KOPT-K1 (cell line): ENCODE measurements at regions not wholly inside any gene's neighbourhood (a gene's known extent, or its start where the extent isn't known, plus 50 kb on each side); places are given as distances from the start of the nearest gene placed in this dataset.

Experiments
- H3K27ac ChIP-seq: fragments of 200-600 bp; sonication (generic); 2 replicates; pipeline ENCODE4 v1.5.1; 2016; ENCODE audit warnings: antibody characterized with exemption, mild to moderate bottlenecking, low read depth, low read length; ENCODE audit not compliant: poor library complexity, severe bottlenecking
- H3K36me3 ChIP-seq: fragments of 200-600 bp; sonication (generic); 2 replicates; pipeline ENCODE4 v1.5.1; 2017; ENCODE audit warnings: antibody characterized with exemption, mild to moderate bottlenecking, low read length, moderate library complexity; ENCODE audit not compliant: insufficient read depth
- H3K9me3 ChIP-seq: fragments of 200-600 bp; sonication (generic); 2 replicates; pipeline ENCODE4 v1.5.1; 2017; ENCODE audit warnings: antibody characterized with exemption, low read length, mild to moderate bottlenecking; ENCODE audit not compliant: insufficient read depth, poor library complexity, severe bottlenecking

- H3K36me3 ChIP-seq: no peaks in the 10 kb centered on the region
- no peaks in the 10 kb centered on the region for H3K9me3 ChIP-seq
- H3K27ac ChIP-seq: no peak overlapping the region
Observed at GRCh38 chr18:56035546-56035945, 447.6 kb upstream of the TCF4 start.

- Histone ChIP-seq H3K36me3 (no peaks in the 10 kb centered on the region), H3K9me3 (no peaks in the 10 kb centered on the region), H3K27ac (no peak overlapping the region)
Observed at GRCh38 chr18:56034949-56035348, 447.0 kb upstream of the TCF4 start.

- H3K27ac ChIP-seq: no peak overlapping the region
- H3K9me3 ChIP-seq: no peaks in the 10 kb centered on the region
- no peaks in the 10 kb centered on the region for H3K36me3 ChIP-seq
Observed at GRCh38 chr18:56030060-56030459, 442.1 kb upstream of the TCF4 start.

GRCh38 chr18:56028514-56028913, 440.5 kb upstream of the TCF4 start:
- no peak overlapping the region for H3K27ac ChIP-seq
- H3K9me3 ChIP-seq: no peaks in the 10 kb centered on the region
- H3K36me3 ChIP-seq: no peaks in the 10 kb centered on the region

- no peak overlapping the region for H3K27ac ChIP-seq
Observed at GRCh38 chr18:56026509-56026908, 438.5 kb upstream of the TCF4 start.

GRCh38 chr18:56021809-56022195, 433.8 kb upstream of the TCF4 start:
- Histone ChIP-seq H3K9me3 (no peaks in the 10 kb centered on the region), H3K27ac (no peak overlapping the region), H3K36me3 (no peaks in the 10 kb centered on the region)

More at GRCh38 chr18:56026509-56026908, 438.5 kb upstream of the TCF4 start:
- Histone ChIP-seq H3K36me3 (no peaks in the 10 kb centered on the region), H3K9me3 (no peaks in the 10 kb centered on the region)

- no peak overlapping the region for H3K27ac ChIP-seq
- H3K9me3 ChIP-seq: no peaks in the 10 kb centered on the region
- no peaks in the 10 kb centered on the region for H3K36me3 ChIP-seq
Observed at GRCh38 chr18:56021136-56021808, 433.3 kb upstream of the TCF4 start.

GRCh38 chr18:56019908-56020307, 431.9 kb upstream of the TCF4 start:
- no peaks in the 10 kb centered on the region for H3K9me3 ChIP-seq
- no peaks in the 10 kb centered on the region for H3K36me3 ChIP-seq
- no peak overlapping the region for H3K27ac ChIP-seq

GRCh38 chr18:56019156-56019555, 431.2 kb upstream of the TCF4 start:
- Histone ChIP-seq H3K9me3 (no peaks in the 10 kb centered on the region), H3K27ac (no peak overlapping the region), H3K36me3 (no peaks in the 10 kb centered on the region)

GRCh38 chr18:56009411-56009810, 421.4 kb upstream of the TCF4 start:
- Histone ChIP-seq H3K9me3 (no peaks in the 10 kb centered on the region), H3K36me3 (no peaks in the 10 kb centered on the region), H3K27ac (no peak overlapping the region)

- Histone ChIP-seq H3K27ac (no peak overlapping the region), H3K9me3 (no peaks in the 10 kb centered on the region), H3K36me3 (no peaks in the 10 kb centered on the region)
Observed at GRCh38 chr18:56003720-56004088, 415.7 kb upstream of the TCF4 start.

GRCh38 chr18:56003009-56003719, 415.2 kb upstream of the TCF4 start:
- H3K36me3 ChIP-seq: no peaks in the 10 kb centered on the region
- no peak overlapping the region for H3K27ac ChIP-seq
- no peaks in the 10 kb centered on the region for H3K9me3 ChIP-seq

- Histone ChIP-seq H3K9me3 (no peaks in the 10 kb centered on the region), H3K36me3 (no peaks in the 10 kb centered on the region)
Observed at GRCh38 chr18:56001576-56001975, 413.6 kb upstream of the TCF4 start.

GRCh38 chr18:56000041-56000440, 412.0 kb upstream of the TCF4 start:
- H3K9me3 ChIP-seq: no peaks in the 10 kb centered on the region
- H3K27ac ChIP-seq: no peak overlapping the region
- no peaks in the 10 kb centered on the region for H3K36me3 ChIP-seq

More at GRCh38 chr18:56001576-56001975, 413.6 kb upstream of the TCF4 start:
- H3K27ac ChIP-seq: no peak overlapping the region

GRCh38 chr18:55999641-56000040, 411.6 kb upstream of the TCF4 start:
- Histone ChIP-seq H3K9me3 (no peaks in the 10 kb centered on the region), H3K36me3 (no peaks in the 10 kb centered on the region), H3K27ac (no peak overlapping the region)

- no peaks in the 10 kb centered on the region for H3K36me3 ChIP-seq
- no peaks in the 10 kb centered on the region for H3K9me3 ChIP-seq
- no peak overlapping the region for H3K27ac ChIP-seq
Observed at GRCh38 chr18:55998801-55999385, 410.9 kb upstream of the TCF4 start.
